ENCODE measurements at regions not wholly inside any gene's neighbourhood (a gene's known extent, or its start where the extent isn't known, plus 50 kb on each side); places are given as distances from the start of the nearest gene placed in this dataset.

GRCh38 chr9:31623511-31623910 is 760.9 kb upstream of the ACO1 start:
- DNase-seq (ENCODE audit: low read depth, low spot score), result no peak
- H3K36me3 ChIP-seq (ENCODE audit: insufficient read depth, insufficient read length, low read length), result no peaks in the 10 kb centered on the region
- H3K27me3 ChIP-seq (ENCODE audit: insufficient read depth, insufficient read length), result no peaks in the 10 kb centered on the region
- no peak overlapping the region for H3K9ac ChIP-seq (ENCODE audit: insufficient read length, low read depth)
- no peaks in the 10 kb centered on the region for H3K4me1 ChIP-seq (ENCODE audit: insufficient read depth, insufficient read length)
- no peak overlapping the region for H3K4me3 ChIP-seq (ENCODE audit: insufficient read length, low read depth)
- H3K9me3 ChIP-seq (ENCODE audit: insufficient read depth, low read length), result peaks cover 8% of the 10 kb centered on the region
- TF ChIP-seq ZNF274 (IDR thresholded peaks at IDR 0.05; ENCODE audit: low read depth, low read length) (no peak), YY1 (IDR thresholded peaks at IDR 0.05; ENCODE audit: insufficient read depth, insufficient read length) (no peak), SUZ12 (IDR thresholded peaks at IDR 0.05; ENCODE audit: extremely low read depth, insufficient read depth, insufficient read length) (no peak)

- peaks cover 8% of the 10 kb centered on the region for H3K9me3 ChIP-seq (ENCODE audit: insufficient read depth, low read length)
- no peaks in the 10 kb centered on the region for H3K4me1 ChIP-seq (ENCODE audit: insufficient read depth, insufficient read length)
- no peak overlapping the region for H3K9ac ChIP-seq (ENCODE audit: insufficient read length, low read depth)
- no peak for DNase-seq (ENCODE audit: low read depth, low spot score)
- no peaks in the 10 kb centered on the region for H3K36me3 ChIP-seq (ENCODE audit: insufficient read depth, insufficient read length, low read length)
- no peak overlapping the region for H3K4me3 ChIP-seq (ENCODE audit: insufficient read length, low read depth)
- H3K27me3 ChIP-seq (ENCODE audit: insufficient read depth, insufficient read length), result no peaks in the 10 kb centered on the region
- TF ChIP-seq SUZ12 (IDR thresholded peaks at IDR 0.05; ENCODE audit: extremely low read depth, insufficient read depth, insufficient read length) (no peak), YY1 (IDR thresholded peaks at IDR 0.05; ENCODE audit: insufficient read depth, insufficient read length) (no peak), ZNF274 (IDR thresholded peaks at IDR 0.05; ENCODE audit: low read depth, low read length) (no peak)
Observed at GRCh38 chr9:31629292-31629691, 755.2 kb upstream of the ACO1 start.

GRCh38 chr9:31637265-31637664 is 747.2 kb upstream of the ACO1 start:
- no peak overlapping the region for H3K4me3 ChIP-seq (ENCODE audit: insufficient read length, low read depth)
- H3K36me3 ChIP-seq (ENCODE audit: insufficient read depth, insufficient read length, low read length), result no peaks in the 10 kb centered on the region
- H3K4me1 ChIP-seq (ENCODE audit: insufficient read depth, insufficient read length), result no peaks in the 10 kb centered on the region
- DNase-seq (ENCODE audit: low read depth, low spot score), result no peak
- H3K27me3 ChIP-seq (ENCODE audit: insufficient read depth, insufficient read length), result no peaks in the 10 kb centered on the region
- no peaks in the 10 kb centered on the region; the same call in 1 of the 2 replicates for H3K9me3 ChIP-seq (ENCODE audit: insufficient read depth, low read length)
- TF ChIP-seq SUZ12 (IDR thresholded peaks at IDR 0.05; ENCODE audit: extremely low read depth, insufficient read depth, insufficient read length), result no peak
- TF ChIP-seq ZNF274 (IDR thresholded peaks at IDR 0.05; ENCODE audit: low read depth, low read length), result no peak
- no peak for TF ChIP-seq YY1 (IDR thresholded peaks at IDR 0.05; ENCODE audit: insufficient read depth, insufficient read length)
- no peak overlapping the region for H3K9ac ChIP-seq (ENCODE audit: insufficient read length, low read depth)

- Histone ChIP-seq H3K9me3 (ENCODE audit: insufficient read depth, low read length) (no peaks in the 10 kb centered on the region), H3K36me3 (ENCODE audit: insufficient read depth, insufficient read length, low read length) (no peaks in the 10 kb centered on the region), H3K9ac (ENCODE audit: insufficient read length, low read depth) (no peak overlapping the region), H3K4me3 (ENCODE audit: insufficient read length, low read depth) (no peak overlapping the region), H3K27me3 (ENCODE audit: insufficient read depth, insufficient read length) (no peaks in the 10 kb centered on the region), H3K4me1 (ENCODE audit: insufficient read depth, insufficient read length) (no peaks in the 10 kb centered on the region)
- no peak for DNase-seq (ENCODE audit: low read depth, low spot score)
- TF ChIP-seq ZNF274 (IDR thresholded peaks at IDR 0.05; ENCODE audit: low read depth, low read length) (no peak), YY1 (IDR thresholded peaks at IDR 0.05; ENCODE audit: insufficient read depth, insufficient read length) (no peak), SUZ12 (IDR thresholded peaks at IDR 0.05; ENCODE audit: extremely low read depth, insufficient read depth, insufficient read length) (no peak)
Observed at GRCh38 chr9:31637861-31638260, 746.6 kb upstream of the ACO1 start.

GRCh38 chr9:31639451-31639850 is 745.0 kb upstream of the ACO1 start:
- Histone ChIP-seq H3K9ac (ENCODE audit: insufficient read length, low read depth) (no peak overlapping the region), H3K9me3 (ENCODE audit: insufficient read depth, low read length) (no peaks in the 10 kb centered on the region)

GRCh38 chr9:31669311-31669710 is 715.1 kb upstream of the ACO1 start:
- Histone ChIP-seq H3K9me3 (ENCODE audit: insufficient read depth, low read length) (no peaks in the 10 kb centered on the region), H3K9ac (ENCODE audit: insufficient read length, low read depth) (no peak overlapping the region), H3K4me1 (ENCODE audit: insufficient read depth, insufficient read length) (no peaks in the 10 kb centered on the region), H3K4me3 (ENCODE audit: insufficient read length, low read depth) (no peak overlapping the region), H3K27me3 (ENCODE audit: insufficient read depth, insufficient read length) (no peaks in the 10 kb centered on the region), H3K36me3 (ENCODE audit: insufficient read depth, insufficient read length, low read length) (no peaks in the 10 kb centered on the region)
- TF ChIP-seq ZNF274 (IDR thresholded peaks at IDR 0.05; ENCODE audit: low read depth, low read length) (no peak), YY1 (IDR thresholded peaks at IDR 0.05; ENCODE audit: insufficient read depth, insufficient read length) (no peak), SUZ12 (IDR thresholded peaks at IDR 0.05; ENCODE audit: extremely low read depth, insufficient read depth, insufficient read length) (no peak)
- DNase-seq (ENCODE audit: low read depth, low spot score), result no peak

More at GRCh38 chr9:31639451-31639850, 745.0 kb upstream of the ACO1 start:
- TF ChIP-seq YY1 (IDR thresholded peaks at IDR 0.05; ENCODE audit: insufficient read depth, insufficient read length) (no peak), ZNF274 (IDR thresholded peaks at IDR 0.05; ENCODE audit: low read depth, low read length) (no peak), SUZ12 (IDR thresholded peaks at IDR 0.05; ENCODE audit: extremely low read depth, insufficient read depth, insufficient read length) (no peak)
- no peak for DNase-seq (ENCODE audit: low read depth, low spot score)
- Histone ChIP-seq H3K36me3 (ENCODE audit: insufficient read depth, insufficient read length, low read length) (no peaks in the 10 kb centered on the region), H3K27me3 (ENCODE audit: insufficient read depth, insufficient read length) (no peaks in the 10 kb centered on the region), H3K4me3 (ENCODE audit: insufficient read length, low read depth) (no peak overlapping the region), H3K4me1 (ENCODE audit: insufficient read depth, insufficient read length) (no peaks in the 10 kb centered on the region)

- Histone ChIP-seq H3K36me3 (ENCODE audit: insufficient read depth, insufficient read length, low read length) (no peaks in the 10 kb centered on the region), H3K27me3 (ENCODE audit: insufficient read depth, insufficient read length) (no peaks in the 10 kb centered on the region), H3K4me3 (ENCODE audit: insufficient read length, low read depth) (no peak overlapping the region), H3K4me1 (ENCODE audit: insufficient read depth, insufficient read length) (no peaks in the 10 kb centered on the region), H3K9me3 (ENCODE audit: insufficient read depth, low read length) (no peaks in the 10 kb centered on the region), H3K9ac (ENCODE audit: insufficient read length, low read depth) (no peak overlapping the region)
- no peak for DNase-seq (ENCODE audit: low read depth, low spot score)
- TF ChIP-seq YY1 (IDR thresholded peaks at IDR 0.05; ENCODE audit: insufficient read depth, insufficient read length), result no peak
- TF ChIP-seq SUZ12 (IDR thresholded peaks at IDR 0.05; ENCODE audit: extremely low read depth, insufficient read depth, insufficient read length), result no peak
- no peak for TF ChIP-seq ZNF274 (IDR thresholded peaks at IDR 0.05; ENCODE audit: low read depth, low read length)
Observed at GRCh38 chr9:31671011-31671410, 713.4 kb upstream of the ACO1 start.

Data from NT2/D1 (cell line).